HG03558 (cell line): ENCODE measurements at regions not wholly inside any gene's neighbourhood (a gene's known extent, or its start where the extent isn't known, plus 50 kb on each side); places are given as distances from the start of the nearest gene placed in this dataset.

Experiments used
- ATAC-seq: cut with Tn5 transposase; IDR thresholded peaks from one replicate; pipeline ENCODE4 v1.9.1; 2021; ENCODE audit warnings: moderate number of reproducible peaks; ENCODE audit not compliant: unreplicated experiment; ENCODE audit errors: extremely low read depth

- ATAC-seq = no peak
Observed at GRCh38 chr4:138709859-138710258, 305.7 kb upstream of the NOCT start.

GRCh38 chr4:138707746-138708677 lies 307.6 kb upstream of the NOCT start:
- no peak for ATAC-seq

- no peak for ATAC-seq
Observed at GRCh38 chr4:138706201-138706600, 309.4 kb upstream of the NOCT start.

- no peak for ATAC-seq
Observed at GRCh38 chr4:138702190-138702824, 313.3 kb upstream of the NOCT start.

GRCh38 chr4:138698641-138699040 lies 316.9 kb upstream of the NOCT start:
- no peak for ATAC-seq

GRCh38 chr4:138697851-138698250 lies 317.7 kb upstream of the NOCT start:
- ATAC-seq = no peak

- no peak for ATAC-seq
Observed at GRCh38 chr4:138696771-138697170, 318.8 kb upstream of the NOCT start.

GRCh38 chr4:138696058-138696457 lies 319.5 kb upstream of the NOCT start:
- ATAC-seq = no peak

GRCh38 chr4:138693526-138693925 lies 322.1 kb upstream of the NOCT start:
- no peak for ATAC-seq

- no peak for ATAC-seq
Observed at GRCh38 chr4:138692411-138692810, 323.2 kb upstream of the NOCT start.

GRCh38 chr4:138689593-138689992 lies 326.0 kb upstream of the NOCT start:
- ATAC-seq = no peak

- ATAC-seq = no peak
Observed at GRCh38 chr4:138689187-138689586, 326.4 kb upstream of the NOCT start.

GRCh38 chr4:138688408-138689085 lies 327.0 kb upstream of the NOCT start:
- ATAC-seq = no peak

GRCh38 chr4:138686106-138686835 lies 329.3 kb upstream of the NOCT start:
- ATAC-seq = no peak

GRCh38 chr4:138685316-138685715 lies 330.3 kb upstream of the NOCT start:
- ATAC-seq = no peak

- peak; percentile 65 for ATAC-seq
Observed at GRCh38 chr4:138680989-138681604, 334.5 kb upstream of the NOCT start.

GRCh38 chr4:138680256-138680655 lies 335.3 kb upstream of the NOCT start:
- ATAC-seq = no peak

- no peak for ATAC-seq
Observed at GRCh38 chr4:138678985-138679746, 336.4 kb upstream of the NOCT start.

GRCh38 chr4:138677748-138678147 lies 337.8 kb upstream of the NOCT start:
- no peak for ATAC-seq
